Osteoblast (primary cell): ENCODE measurements at regions not wholly inside any gene's neighbourhood (a gene's known extent, or its start where the extent isn't known, plus 50 kb on each side); places are given as distances from the start of the nearest gene placed in this dataset.

Experiments
- DNase-seq: peaks from one replicate; pipeline ENCODE4 v3.0.0; 2011; ENCODE audit warnings: low spot score, mixed read lengths; ENCODE audit not compliant: insufficient read length; ENCODE audit errors: missing footprints
- H2AFZ ChIP-seq: 2 replicates; pipeline ENCODE4 v1.6.0; 2011; ENCODE audit warnings: mild to moderate bottlenecking, low read length
- H3K27ac ChIP-seq: 2 replicates; pipeline ENCODE4 v1.5.1; 2011; ENCODE audit warnings: mild to moderate bottlenecking, low read depth, low read length, moderate library complexity
- H3K27me3 ChIP-seq: 2 replicates; pipeline ENCODE4 v1.6.0; 2012; ENCODE audit warnings: mild to moderate bottlenecking, control low read depth, inconsistent platforms, low read length, moderate library complexity; ENCODE audit not compliant: insufficient read depth
- H3K36me3 ChIP-seq: 2 replicates; pipeline ENCODE4 v1.5.1; 2011; ENCODE audit warnings: mild to moderate bottlenecking, low read length, control low read depth, moderate library complexity; ENCODE audit not compliant: insufficient read depth
- H3K4me1 ChIP-seq: 2 replicates; pipeline ENCODE4 v1.5.1; 2011; ENCODE audit warnings: mild to moderate bottlenecking, low read length, control low read depth, moderate library complexity; ENCODE audit not compliant: insufficient read depth
- H3K4me2 ChIP-seq: 2 replicates; pipeline ENCODE4 v1.6.0; 2011; ENCODE audit warnings: mild to moderate bottlenecking, low read length; ENCODE audit not compliant: insufficient read depth
- H3K4me3 ChIP-seq: fragments of 200-600 bp; sonication (generic); 3 replicates; pipeline ENCODE4 v1.5.1; 2012; ENCODE audit warnings: mild to moderate bottlenecking, low read length, inconsistent platforms; ENCODE audit not compliant: insufficient read depth
- H3K79me2 ChIP-seq: 2 replicates; pipeline ENCODE4 v1.6.0; 2012; ENCODE audit warnings: mild to moderate bottlenecking, low read length, control low read depth, inconsistent platforms; ENCODE audit not compliant: insufficient read depth
- H3K9me3 ChIP-seq: 2 replicates; pipeline ENCODE4 v1.5.1; 2011; ENCODE audit warnings: low read depth, low read length, control low read depth
- H4K20me1 ChIP-seq: 2 replicates; pipeline ENCODE4 v1.6.0; 2012; ENCODE audit warnings: mild to moderate bottlenecking, low read length, control low read depth; ENCODE audit not compliant: insufficient read depth
- CTCF ChIP-seq: IDR thresholded peaks from 2 replicates; pipeline ENCODE4 v1.5.1; 2011; ENCODE audit warnings: mild to moderate bottlenecking, low read depth, low read length, moderate library complexity; ENCODE audit errors: extremely low read depth

DNA sequence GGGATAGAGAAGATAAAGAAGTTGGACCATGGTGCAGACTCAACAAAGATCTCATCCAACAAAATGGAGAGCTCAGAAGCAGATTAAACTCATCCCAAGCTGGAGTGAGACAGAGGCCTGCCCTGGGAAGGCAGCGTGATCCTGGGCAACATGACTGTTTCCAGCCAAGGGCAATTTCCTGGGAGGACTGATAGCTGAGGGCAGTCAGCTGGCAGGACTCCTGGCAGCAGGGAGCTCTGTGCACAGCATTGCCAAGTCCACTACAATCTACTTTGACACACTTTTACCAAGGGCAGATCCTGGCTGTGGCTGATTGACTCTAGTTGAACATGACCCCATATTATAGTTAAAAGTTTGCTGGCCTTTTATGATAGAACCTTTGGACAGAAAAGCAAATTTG lies 357.3 kb upstream of the RASGEF1B start:
- no peaks in the 10 kb centered on the region for H3K4me1 ChIP-seq

DNA sequence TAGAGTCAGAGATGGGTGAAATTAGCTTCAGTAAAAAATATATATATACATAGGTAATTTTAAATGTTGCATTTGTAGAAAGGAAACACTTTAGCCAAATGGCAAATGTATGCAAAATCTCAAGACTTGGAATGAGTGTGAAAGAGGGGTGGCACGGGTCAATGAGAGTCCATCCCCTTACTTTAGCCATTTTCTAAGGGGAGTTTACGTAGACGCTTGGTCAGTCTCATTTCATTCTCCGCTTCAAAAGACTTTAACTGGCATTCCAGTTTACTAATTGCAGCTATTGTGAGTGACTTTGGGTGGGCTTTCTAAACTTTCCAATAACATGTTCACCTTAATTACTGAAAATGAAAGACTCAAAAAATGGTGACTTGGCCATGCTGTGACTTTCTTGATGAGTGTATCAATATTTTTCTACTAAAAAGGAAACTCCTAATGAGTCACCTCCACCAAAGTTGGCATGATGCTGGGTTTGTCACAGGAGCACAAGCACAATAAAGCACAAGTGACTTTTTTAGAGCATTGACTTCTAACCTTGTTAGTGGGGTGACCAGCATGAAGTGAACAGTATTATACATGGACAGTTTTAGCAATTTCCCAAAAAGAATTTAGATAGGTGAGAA lies 356.0 kb upstream of the RASGEF1B start:
- Histone ChIP-seq H3K4me2 (no peak overlapping the region), H3K27ac (no peak overlapping the region), H3K9me3 (no peaks in the 10 kb centered on the region), H3K4me3 (no peak overlapping the region), H3K79me2 (no peaks in the 10 kb centered on the region), H2AFZ (no peak overlapping the region), H3K4me1 (no peaks in the 10 kb centered on the region), H4K20me1 (no peaks in the 10 kb centered on the region), H3K27me3 (no peaks in the 10 kb centered on the region), H3K36me3 (no peaks in the 10 kb centered on the region)
- no peak for DNase-seq
- TF ChIP-seq CTCF, result no peak

More for the DNA sequence above, 357.3 kb upstream of the RASGEF1B start:
- Histone ChIP-seq H3K27ac (no peak overlapping the region), H2AFZ (no peak overlapping the region), H3K4me2 (no peak overlapping the region), H3K27me3 (no peaks in the 10 kb centered on the region), H4K20me1 (no peaks in the 10 kb centered on the region), H3K36me3 (no peaks in the 10 kb centered on the region), H3K4me3 (no peak overlapping the region), H3K9me3 (no peaks in the 10 kb centered on the region), H3K79me2 (no peaks in the 10 kb centered on the region)
- no peak for TF ChIP-seq CTCF
- DNase-seq, result no peak

DNA sequence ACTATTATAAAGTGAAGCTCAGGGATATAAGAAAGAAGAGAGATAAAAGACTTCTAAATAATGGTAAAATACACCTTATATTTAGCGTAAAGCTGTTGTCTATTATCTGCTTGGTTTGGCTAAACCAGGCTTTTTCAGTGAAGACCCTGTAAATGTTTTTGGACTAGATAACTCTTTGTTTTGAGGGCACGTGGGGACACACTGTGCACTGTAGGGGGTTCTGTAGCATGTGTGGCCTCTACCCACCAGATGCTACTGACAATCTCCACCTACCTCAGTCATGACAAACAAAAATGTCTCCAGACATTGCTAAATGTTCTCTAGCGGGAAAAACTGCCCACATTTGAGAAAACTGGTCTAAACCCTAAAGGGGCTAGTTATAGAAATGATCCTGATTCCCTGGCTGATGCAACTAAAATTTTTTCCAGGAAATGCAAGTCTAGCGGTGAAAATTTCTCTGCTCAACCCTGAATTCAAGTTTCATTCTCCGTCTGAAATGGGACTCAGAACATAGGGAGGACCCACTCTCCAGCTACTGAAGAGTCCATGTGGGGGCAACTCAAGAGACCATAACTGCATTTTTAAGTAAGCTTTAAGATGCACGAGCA lies 355.2 kb upstream of the RASGEF1B start:
- no peak for DNase-seq
- H3K36me3 ChIP-seq, result no peaks in the 10 kb centered on the region
- H3K9me3 ChIP-seq, result no peaks in the 10 kb centered on the region
- no peak overlapping the region for H2AFZ ChIP-seq
- H3K4me2 ChIP-seq, result no peak overlapping the region
- no peaks in the 10 kb centered on the region for H3K79me2 ChIP-seq
- H3K4me1 ChIP-seq, result no peaks in the 10 kb centered on the region
- no peaks in the 10 kb centered on the region for H4K20me1 ChIP-seq
- H3K4me3 ChIP-seq, result no peak overlapping the region
- H3K27ac ChIP-seq, result no peak overlapping the region
- TF ChIP-seq CTCF, result no peak
- H3K27me3 ChIP-seq, result no peaks in the 10 kb centered on the region

DNA sequence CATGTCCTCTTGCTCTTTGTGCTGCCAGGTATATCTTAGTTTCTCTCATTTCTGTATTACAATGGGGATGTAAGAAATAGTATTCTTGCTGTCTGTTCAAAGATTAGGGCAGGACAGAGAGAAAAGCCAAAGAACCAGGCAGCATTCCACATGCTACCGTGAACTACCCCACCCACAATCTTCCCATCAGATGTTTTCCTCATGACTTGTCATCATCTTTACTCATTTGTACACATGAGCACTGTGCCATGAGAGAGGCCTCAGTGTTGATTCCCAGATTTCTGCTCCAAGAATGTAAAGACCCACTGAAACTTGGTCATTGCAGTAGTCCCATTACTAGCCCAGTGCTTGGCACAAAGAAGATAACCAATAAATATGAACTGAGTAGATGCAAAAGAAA lies 354.6 kb upstream of the RASGEF1B start:
- Histone ChIP-seq H3K4me3 (no peak overlapping the region), H3K79me2 (no peaks in the 10 kb centered on the region), H3K36me3 (no peaks in the 10 kb centered on the region), H2AFZ (no peak overlapping the region), H3K4me2 (no peak overlapping the region), H3K27ac (no peak overlapping the region), H3K4me1 (no peaks in the 10 kb centered on the region), H3K9me3 (no peaks in the 10 kb centered on the region), H4K20me1 (no peaks in the 10 kb centered on the region), H3K27me3 (no peaks in the 10 kb centered on the region)
- TF ChIP-seq CTCF, result no peak
- no peak for DNase-seq
